SK-N-SH treated with all-trans-retinoic acid at 6 μM for 48 hours (cell line): ENCODE measurements at regions not wholly inside any gene's neighbourhood (a gene's known extent, or its start where the extent isn't known, plus 50 kb on each side); places are given as distances from the start of the nearest gene placed in this dataset.

Experiments
- ESRRG ChIP-seq: fragments of 250-450 bp; sonication (Bioruptor Pico); IDR thresholded peaks from 2 replicates; pipeline ENCODE4 v1.6.1; 2021; ENCODE audit warnings: mild to moderate bottlenecking
- GLIS3 ChIP-seq: fragments of 250-450 bp; sonication (Bioruptor Pico); IDR thresholded peaks from 2 replicates; pipeline ENCODE4 v1.5.0; 2020; ENCODE audit warnings: mild to moderate bottlenecking, moderate library complexity
- TCF4 ChIP-seq: fragments of 250-450 bp; sonication (Bioruptor Pico); IDR thresholded peaks from 2 replicates; pipeline ENCODE4 v1.8.0; 2021; ENCODE audit warnings: mild to moderate bottlenecking, moderate library complexity, borderline replicate concordance
- ZC3H10 ChIP-seq: fragments of 250-450 bp; sonication (Bioruptor Pico); IDR thresholded peaks from 2 replicates; pipeline ENCODE4 v1.5.1; 2021; ENCODE audit warnings: mild to moderate bottlenecking, moderate library complexity
- ZNF565 ChIP-seq: fragments of 450-650 bp; formaldehyde crosslinking; conservative IDR thresholded peaks from 2 replicates; pipeline ENCODE4 v1.5.0; 2020; ENCODE audit warnings: low read depth, mild to moderate bottlenecking, moderate library complexity
- ZNF70 ChIP-seq: fragments of 450-650 bp; formaldehyde crosslinking; IDR thresholded peaks from 2 replicates; pipeline ENCODE4 v1.5.0; 2020; ENCODE audit warnings: mild to moderate bottlenecking, moderate library complexity

DNA sequence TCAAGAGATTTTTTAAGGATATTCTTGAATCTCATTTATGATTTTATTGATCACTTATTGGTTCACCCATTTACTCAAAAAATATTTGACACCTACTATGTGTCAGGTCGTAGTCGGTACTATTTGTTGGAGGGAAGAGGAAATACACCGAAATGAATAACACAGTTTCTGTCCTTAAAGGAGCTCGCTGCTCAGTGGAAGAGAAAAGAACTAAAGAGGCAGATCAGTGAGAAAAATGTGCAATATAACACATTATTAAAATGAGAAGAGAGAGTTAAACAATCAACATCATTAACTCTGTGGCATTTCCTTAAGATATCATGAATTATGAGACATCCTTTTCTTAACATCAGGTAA lies 56.1 kb upstream of the ADAMTS9 start:
- TF ChIP-seq ZC3H10 (CRISPR knock-in tag) (no peak), ZNF565 (CRISPR knock-in tag) (no peak), TCF4 (CRISPR knock-in tag) (no peak), ZNF70 (CRISPR knock-in tag) (no peak), ESRRG (CRISPR knock-in tag) (no peak), GLIS3 (no peak)
